ENCODE measurements at regions not wholly inside any gene's neighbourhood (a gene's known extent, or its start where the extent isn't known, plus 50 kb on each side); places are given as distances from the start of the nearest gene placed in this dataset.

DNA sequence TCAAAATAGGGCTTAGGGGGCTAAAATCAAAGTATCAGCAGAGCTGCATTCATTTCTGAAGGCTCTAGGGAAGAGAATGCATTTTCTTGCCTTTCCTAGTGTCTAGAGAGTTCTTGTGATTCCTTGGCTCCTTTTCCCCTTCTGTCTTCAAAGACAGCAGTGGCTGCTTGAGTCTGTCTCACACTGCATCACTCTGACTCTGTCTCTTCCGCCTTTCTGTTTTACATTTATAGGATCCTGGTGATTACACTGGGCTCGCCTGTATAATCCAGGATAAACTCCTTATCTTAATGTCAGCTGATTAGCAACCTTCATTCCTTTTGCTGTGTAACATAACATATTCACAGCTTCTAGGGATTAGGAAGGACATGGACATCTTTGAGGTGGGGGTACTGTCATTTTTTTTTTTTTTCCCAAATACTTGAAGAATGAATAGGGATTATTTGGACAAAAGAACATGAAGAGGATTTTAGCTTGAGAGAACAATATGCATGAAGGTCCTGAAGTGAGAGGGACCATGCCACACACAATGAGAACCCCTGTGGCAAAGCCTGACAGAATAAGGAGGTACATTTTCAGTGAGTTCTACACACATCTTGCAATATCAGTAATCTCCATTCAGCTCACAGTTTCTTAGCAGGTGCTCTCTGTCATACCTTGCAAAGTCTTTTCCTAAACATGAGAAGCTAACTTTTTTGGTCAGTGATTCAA lies 267.6 kb downstream of the FAM170A start:
- TF ChIP-seq, protein P1, sequence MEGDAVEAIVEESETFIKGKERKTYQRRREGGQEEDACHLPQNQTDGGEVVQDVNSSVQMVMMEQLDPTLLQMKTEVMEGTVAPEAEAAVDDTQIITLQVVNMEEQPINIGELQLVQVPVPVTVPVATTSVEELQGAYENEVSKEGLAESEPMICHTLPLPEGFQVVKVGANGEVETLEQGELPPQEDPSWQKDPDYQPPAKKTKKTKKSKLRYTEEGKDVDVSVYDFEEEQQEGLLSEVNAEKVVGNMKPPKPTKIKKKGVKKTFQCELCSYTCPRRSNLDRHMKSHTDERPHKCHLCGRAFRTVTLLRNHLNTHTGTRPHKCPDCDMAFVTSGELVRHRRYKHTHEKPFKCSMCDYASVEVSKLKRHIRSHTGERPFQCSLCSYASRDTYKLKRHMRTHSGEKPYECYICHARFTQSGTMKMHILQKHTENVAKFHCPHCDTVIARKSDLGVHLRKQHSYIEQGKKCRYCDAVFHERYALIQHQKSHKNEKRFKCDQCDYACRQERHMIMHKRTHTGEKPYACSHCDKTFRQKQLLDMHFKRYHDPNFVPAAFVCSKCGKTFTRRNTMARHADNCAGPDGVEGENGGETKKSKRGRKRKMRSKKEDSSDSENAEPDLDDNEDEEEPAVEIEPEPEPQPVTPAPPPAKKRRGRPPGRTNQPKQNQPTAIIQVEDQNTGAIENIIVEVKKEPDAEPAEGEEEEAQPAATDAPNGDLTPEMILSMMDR (IDR thresholded peaks at IDR 0.05; ENCODE audit: extremely low read depth, missing control alignments), result no peak
- no peak for DNase-seq (ENCODE audit: low spot score)

DNA sequence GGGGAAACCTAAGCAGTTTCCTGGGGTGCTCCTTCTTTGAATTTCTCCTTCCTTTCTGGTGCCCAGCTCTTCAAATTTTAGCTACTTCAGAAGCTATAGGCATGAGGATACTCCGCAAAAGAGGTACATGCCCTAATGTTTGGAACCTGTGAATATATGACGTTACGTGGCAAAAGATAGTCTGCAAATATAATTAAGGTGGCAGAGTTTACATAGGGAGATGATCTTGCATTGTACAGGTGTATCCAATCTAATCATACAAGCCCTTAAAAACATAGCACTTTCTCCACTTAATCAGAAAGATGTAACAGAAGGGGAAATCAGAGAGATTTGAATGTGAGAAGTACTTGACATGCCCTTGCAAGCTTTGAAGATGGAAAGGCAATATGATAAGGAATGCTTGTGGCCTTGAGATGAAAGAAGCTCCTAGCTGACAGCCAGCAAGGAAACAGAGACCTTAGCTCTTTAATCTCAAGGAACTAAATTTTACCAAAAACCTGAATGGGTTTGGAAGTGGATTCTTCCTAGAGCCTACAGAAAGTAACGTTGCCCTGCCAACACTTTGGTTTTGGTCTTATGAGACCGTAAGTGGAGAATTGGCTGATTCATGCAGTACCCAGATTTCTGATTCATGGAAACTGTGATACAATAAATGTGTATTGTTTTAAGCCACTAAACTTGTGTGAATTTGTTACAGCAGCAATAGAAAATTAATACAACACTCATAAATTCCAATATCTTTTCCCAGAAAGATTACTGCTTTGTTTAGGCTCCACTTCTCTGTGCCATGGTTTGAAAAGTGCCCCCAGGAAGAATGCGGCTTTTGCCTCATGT lies 268.4 kb downstream of the FAM170A start:
- no peak for DNase-seq (ENCODE audit: low spot score)
- TF ChIP-seq, protein P1 (IDR thresholded peaks at IDR 0.05; ENCODE audit: extremely low read depth, missing control alignments), result no peak

DNA sequence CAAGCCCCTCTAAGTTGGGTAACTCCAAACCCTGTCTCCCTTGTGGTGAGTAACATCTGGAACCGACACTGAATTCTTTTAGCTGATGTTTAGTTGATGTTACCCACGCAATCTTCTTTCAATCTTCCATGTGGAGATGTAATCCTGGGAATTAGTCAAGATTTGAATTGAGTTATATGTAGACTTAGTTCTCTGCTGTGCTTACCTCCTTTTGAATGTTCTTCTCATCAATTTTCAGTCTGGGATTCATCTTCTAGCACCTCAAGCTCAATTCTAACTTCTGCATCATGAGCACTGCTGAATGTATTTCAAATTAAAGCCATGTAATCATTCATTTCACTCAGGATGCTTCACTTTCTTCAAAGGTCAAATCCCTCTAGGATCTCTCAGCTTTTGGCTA lies 270.6 kb downstream of the FAM170A start:
- TF ChIP-seq, protein P1 (IDR thresholded peaks at IDR 0.05; ENCODE audit: extremely low read depth, missing control alignments), result no peak
- DNase-seq (ENCODE audit: low spot score), result no peak

DNA sequence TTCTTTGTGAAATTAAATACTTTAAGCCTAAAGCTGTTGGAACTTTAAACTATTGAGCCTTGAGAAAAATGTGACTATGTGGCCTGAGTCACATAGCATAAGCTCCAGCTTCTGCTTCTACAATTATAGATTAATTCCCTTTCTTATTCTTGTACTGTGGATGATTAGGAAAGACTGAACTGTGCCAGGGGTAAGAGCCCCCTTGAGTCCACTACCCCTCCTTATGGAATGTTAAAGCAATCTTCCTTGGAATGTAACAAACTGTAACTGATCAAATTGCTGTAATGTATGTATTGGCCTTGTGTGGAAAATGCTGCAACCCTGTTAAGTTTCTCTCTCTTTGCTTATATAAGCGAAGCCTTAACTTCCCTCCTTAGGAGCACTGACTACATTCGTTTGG lies 273.2 kb downstream of the FAM170A start:
- TF ChIP-seq, protein P1 (IDR thresholded peaks at IDR 0.05; ENCODE audit: extremely low read depth, missing control alignments), result no peak
- DNase-seq (ENCODE audit: low spot score), result no peak

DNA sequence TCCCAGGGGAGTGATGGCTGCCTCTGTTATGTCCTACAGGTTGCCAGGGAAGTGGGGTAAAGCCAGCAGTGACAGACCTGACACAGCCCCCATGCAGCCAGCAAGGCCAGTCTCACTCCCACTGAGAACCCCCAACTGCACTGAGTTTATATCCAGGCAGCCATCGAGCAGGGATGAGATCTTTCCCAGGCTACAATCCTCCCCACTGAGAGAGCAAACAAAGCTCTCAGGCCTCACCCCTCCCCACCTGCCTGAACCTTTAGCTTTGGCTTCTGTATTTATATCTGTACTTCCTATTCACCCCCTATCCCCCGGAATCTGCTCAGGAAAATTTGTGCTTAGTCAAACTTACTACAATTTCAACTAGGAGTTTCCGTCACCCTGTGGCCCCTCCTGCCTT lies 284.1 kb downstream of the FAM170A start:
- no peak for DNase-seq (ENCODE audit: low spot score)
- TF ChIP-seq, protein P1 (IDR thresholded peaks at IDR 0.05; ENCODE audit: extremely low read depth, missing control alignments), result no peak

DNA sequence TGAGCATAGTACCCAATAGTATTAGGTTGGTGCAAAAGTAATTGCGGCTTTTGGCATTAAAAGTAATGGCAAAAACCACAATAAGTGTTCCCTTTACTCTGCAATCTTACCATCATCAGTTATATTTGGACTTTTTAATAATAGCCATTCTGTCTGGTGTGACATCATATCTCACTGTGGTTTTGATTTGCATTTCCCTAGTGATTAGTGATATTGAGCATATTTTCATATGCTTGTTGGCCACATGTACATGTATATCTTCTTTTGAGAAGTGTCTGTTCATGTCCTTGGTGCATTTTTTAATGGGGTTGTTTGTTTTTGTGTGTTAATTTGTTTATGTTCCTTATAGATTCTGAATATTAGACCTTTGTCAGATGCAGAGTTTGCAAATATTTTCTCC lies 289.9 kb downstream of the FAM170A start:
- no peak for DNase-seq (ENCODE audit: low spot score)
- TF ChIP-seq, protein P1 (IDR thresholded peaks at IDR 0.05; ENCODE audit: extremely low read depth, missing control alignments), result no peak

DNA sequence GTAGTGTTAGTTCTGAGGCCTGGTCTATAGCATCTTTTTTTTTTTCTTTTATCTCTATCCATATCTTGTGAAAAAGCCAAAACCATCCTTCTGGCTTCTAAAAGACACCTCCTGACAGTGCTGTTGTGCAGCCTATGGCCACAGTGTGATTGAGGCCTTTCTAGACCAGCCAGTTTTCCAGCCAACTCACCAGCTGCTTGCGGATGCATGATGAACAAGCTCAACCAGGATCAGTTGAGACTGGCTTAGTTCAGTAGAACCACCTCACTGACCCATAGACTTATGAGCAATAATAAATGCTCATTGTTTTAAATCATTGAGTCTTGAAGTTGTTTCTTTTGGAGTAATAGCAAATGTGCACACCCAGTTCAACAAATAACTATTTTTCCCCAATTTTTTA lies 296.9 kb downstream of the FAM170A start:
- TF ChIP-seq, protein P1 (IDR thresholded peaks at IDR 0.05; ENCODE audit: extremely low read depth, missing control alignments), result no peak
- no peak for DNase-seq (ENCODE audit: low spot score)

Data from GM20000 (cell line).